Epithelial cell of esophagus (primary cell): ENCODE measurements at regions not wholly inside any gene's neighbourhood (a gene's known extent, or its start where the extent isn't known, plus 50 kb on each side); places are given as distances from the start of the nearest gene placed in this dataset.

Source experiments
- DNase-seq: peaks from one replicate; pipeline ENCODE4 v3.0.0; 2010; ENCODE audit warnings: low read depth
- H3K4me3 ChIP-seq: 2 replicates; pipeline ENCODE4 v1.5.1; 2011; ENCODE audit warnings: mild to moderate bottlenecking, low read length, control low read depth
- TF ChIP-seq, protein P1 (sequence below): IDR thresholded peaks from 2 replicates; pipeline ENCODE4 v1.5.1; 2011; ENCODE audit warnings: low read depth, mild to moderate bottlenecking, low read length, control low read depth, inconsistent platforms; ENCODE audit not compliant: insufficient read depth; ENCODE audit errors: missing control alignments

- TF ChIP-seq, protein P1, sequence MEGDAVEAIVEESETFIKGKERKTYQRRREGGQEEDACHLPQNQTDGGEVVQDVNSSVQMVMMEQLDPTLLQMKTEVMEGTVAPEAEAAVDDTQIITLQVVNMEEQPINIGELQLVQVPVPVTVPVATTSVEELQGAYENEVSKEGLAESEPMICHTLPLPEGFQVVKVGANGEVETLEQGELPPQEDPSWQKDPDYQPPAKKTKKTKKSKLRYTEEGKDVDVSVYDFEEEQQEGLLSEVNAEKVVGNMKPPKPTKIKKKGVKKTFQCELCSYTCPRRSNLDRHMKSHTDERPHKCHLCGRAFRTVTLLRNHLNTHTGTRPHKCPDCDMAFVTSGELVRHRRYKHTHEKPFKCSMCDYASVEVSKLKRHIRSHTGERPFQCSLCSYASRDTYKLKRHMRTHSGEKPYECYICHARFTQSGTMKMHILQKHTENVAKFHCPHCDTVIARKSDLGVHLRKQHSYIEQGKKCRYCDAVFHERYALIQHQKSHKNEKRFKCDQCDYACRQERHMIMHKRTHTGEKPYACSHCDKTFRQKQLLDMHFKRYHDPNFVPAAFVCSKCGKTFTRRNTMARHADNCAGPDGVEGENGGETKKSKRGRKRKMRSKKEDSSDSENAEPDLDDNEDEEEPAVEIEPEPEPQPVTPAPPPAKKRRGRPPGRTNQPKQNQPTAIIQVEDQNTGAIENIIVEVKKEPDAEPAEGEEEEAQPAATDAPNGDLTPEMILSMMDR = no peak
- DNase-seq = no peak
- H3K4me3 ChIP-seq = no peak overlapping the region
These were observed 83.4 kb downstream of the IRX5 start for GRCh38 chr16:55014022-55014421.

GRCh38 chr16:55015181-55015913 lies 84.7 kb downstream of the IRX5 start:
- DNase-seq = no peak
- H3K4me3 ChIP-seq = no peak overlapping the region
- TF ChIP-seq, protein P1 = no peak

DNA sequence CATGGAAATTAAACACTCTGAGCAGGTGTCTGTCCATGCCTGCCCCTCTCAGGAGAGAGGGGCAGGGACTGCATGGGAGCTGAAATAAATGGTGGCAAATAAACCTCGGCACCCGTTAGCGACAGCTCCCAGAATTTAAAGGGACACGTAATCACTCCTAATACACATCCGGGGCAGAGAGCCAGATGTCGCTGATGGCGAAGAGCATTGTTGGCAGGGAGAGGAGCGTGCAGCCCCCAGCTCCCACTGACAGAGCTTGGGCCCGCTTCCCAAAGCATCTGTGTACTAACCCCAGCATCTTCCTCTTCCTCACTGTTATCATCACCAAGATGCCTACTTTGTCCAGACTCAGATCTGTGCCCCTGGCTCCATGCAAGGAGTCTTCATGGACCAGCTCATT lies 85.8 kb downstream of the IRX5 start:
- TF ChIP-seq, protein P1 = no peak
- no peak for DNase-seq
- H3K4me3 ChIP-seq = no peak overlapping the region

DNA sequence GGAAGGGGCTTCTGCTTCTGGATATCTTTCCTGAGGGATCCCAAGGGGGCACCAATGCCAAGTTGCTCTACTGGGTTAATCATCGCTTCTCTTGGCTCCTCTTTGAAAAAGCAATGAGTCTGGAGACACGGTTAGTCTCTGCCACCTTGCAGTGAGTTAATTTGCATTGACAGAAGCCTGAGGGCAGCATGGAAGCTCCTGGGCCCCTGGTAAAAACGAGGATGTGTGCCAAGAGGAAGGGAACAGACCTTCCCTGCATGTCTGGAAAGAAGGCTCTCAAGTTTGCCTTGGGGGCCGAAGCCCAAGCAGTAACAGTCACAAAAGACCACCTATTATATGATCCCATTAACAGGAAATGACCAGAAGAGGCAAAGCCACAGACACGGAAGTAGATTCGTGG lies 86.7 kb downstream of the IRX5 start:
- TF ChIP-seq, protein P1 = no peak
- no peak for DNase-seq

GRCh38 chr16:55018881-55019280 lies 88.2 kb downstream of the IRX5 start:
- no peak overlapping the region for H3K4me3 ChIP-seq
- no peak for DNase-seq
- TF ChIP-seq, protein P1 = no peak

More for the DNA sequence above, 86.7 kb downstream of the IRX5 start:
- no peak overlapping the region for H3K4me3 ChIP-seq

DNA sequence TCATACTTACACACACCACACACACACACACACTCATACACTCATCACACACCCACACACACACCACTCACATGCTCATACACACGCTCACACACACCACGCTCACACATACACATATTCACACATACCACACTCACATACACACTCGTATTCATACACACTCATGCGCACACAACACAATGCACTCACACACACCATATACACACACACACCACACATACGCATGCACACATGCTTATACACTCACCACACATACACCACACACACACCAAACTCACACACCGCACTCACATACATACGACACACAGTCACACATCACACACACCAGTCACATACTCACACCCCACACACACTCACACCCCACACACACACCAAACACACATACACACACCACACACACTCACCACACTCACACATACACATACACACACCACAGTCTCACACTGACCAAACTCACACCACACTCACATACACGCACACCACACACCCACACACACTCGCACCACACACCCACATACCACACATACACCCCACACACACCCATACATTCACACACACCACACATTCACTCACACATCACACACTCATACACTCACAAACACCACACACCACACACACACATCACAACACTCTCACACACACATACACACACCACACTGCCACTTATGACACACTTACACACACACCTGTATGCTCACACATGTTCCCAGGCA lies 88.9 kb downstream of the IRX5 start:
- TF ChIP-seq, protein P1 = no peak
- no peak overlapping the region for H3K4me3 ChIP-seq
- no peak for DNase-seq
